ENCODE measurements at regions not wholly inside any gene's neighbourhood (a gene's known extent, or its start where the extent isn't known, plus 50 kb on each side); places are given as distances from the start of the nearest gene placed in this dataset.
"Not testable (repeated sequence)": the region's sequence is repeated elsewhere in the genome, so short reads cannot be mapped to it uniquely, and the experiment has no call there.

DNA sequence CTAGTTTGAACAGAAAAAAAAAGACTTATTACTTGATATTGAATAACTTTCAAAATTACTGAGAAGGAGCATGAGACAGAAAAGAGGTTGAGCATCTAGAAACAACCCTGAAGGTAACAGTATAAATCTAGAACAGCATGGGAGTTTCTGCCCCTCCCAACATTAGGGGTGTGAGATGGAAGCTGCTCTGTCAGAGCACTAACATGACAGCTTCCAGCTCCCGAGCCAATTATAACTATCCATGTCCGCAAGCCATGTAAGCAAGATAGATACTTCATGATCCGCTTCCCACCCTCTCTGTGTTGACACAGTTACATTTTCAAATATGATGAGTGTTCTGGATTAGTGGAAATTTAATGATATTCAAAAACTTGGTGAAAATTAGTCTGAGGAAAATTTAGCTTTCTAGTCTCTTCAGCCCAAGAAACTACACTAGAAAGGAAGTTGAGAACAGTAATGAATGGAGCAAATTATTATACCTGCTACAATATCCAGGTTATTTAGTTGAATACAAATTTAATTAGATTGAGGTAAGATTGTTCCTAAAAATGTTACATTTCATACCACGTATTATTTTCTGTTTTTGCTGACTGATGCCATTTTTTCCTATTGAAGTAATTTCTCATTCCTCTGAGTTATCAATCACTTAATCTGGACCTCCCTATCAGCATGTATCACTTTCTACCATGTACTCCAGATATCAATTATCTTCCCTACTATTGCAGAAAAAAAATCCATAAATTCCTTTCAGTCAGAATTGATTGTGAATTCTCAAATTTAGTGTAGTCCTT is 129.3 kb upstream of the SLIT2 start:
- no peak for DNase-seq

DNA sequence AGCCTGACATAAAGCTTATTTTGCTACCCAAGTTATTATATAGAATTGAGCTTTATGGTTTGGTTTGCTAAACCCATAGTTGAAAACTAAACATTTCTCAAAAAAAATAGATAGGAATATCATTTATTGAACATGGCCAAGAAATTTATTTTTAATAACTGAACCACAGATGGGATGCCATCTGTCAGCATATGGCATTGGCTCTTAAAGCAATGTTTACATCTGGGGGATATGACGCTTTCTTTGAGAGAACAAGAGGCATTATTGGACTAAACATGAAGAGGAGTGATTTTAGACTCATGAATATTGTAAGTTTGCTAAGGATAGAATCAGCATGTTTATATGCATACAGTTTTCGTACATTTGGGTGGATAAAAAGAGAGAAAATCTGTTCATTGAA is 132.6 kb upstream of the SLIT2 start:
- no peak for DNase-seq

DNA sequence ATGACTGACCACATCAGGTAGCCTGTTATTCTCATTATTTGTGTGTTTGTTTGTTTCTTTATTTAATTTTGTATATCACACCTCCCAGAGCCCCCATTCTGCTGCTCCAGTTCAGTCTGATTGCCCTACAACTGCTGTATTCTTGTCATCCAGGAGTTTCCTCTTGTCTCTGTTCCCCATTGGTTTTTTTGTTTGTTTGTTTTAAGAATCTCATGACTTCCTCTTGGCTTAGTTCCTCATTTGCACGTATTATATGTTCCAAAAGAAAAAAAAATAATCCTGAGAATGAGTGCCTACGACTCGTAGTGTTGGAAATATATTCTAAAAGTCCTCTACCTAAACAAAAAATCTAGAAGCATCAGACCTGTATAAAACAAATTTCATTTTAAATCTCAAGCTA is 142.3 kb upstream of the SLIT2 start:
- no peak for DNase-seq

DNA sequence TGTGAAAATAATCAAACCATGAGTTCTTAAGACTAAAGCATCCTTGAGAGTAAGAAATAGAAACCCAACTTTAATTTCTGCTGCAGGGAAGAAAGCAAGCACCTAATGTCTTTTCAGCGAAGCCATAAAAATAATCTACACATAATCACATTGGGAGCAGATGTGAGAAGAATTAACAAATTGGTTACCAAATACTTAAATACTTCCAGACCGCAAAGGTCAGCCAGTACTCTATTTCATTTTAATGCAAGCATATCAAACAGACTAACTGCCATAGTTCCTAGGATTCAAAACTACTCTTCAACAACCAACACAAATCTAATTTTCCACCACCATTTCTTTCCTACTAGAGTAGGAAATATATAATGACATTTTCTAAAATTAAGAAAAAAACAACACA is 144.8 kb upstream of the SLIT2 start:
- DNase-seq, result no peak

DNA sequence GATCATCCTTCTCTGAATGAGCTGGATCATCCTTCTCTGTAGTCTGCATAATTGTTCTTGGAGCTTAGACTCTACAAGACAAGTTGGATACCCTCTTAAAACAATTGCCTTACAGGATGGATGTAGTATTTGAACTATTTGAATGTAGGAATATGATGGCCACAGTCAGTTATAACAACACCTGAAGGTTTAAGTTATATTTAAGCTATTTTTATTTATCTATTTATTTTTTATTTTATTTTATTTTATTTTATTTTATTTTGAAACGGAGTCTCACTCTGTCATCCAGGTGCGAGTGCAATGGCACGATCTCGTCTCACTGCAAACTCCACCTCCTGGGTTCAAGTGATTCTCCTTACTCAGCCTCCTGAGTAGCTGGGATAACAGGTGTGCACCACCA is 149.9 kb upstream of the SLIT2 start:
- no peak for DNase-seq

DNA sequence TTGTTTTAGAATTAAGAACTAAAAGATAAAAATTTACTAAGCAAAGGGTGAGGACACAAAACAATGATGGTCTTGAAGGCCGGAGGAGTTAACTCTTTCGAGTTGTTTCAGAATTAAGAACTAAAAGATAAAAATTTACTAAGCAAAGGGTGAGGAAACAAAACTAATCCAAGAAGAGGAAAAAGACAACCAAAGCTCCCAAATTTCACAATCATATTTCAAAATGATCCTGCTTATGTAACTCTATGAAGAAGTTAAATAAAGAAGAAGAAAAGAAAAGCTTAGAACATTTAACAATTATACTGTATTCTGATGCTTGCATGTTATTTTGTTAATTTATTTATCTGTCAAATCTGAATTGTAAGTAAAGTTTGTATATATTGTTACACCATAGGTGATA is 154.8 kb upstream of the SLIT2 start:
- no peak for DNase-seq

DNA sequence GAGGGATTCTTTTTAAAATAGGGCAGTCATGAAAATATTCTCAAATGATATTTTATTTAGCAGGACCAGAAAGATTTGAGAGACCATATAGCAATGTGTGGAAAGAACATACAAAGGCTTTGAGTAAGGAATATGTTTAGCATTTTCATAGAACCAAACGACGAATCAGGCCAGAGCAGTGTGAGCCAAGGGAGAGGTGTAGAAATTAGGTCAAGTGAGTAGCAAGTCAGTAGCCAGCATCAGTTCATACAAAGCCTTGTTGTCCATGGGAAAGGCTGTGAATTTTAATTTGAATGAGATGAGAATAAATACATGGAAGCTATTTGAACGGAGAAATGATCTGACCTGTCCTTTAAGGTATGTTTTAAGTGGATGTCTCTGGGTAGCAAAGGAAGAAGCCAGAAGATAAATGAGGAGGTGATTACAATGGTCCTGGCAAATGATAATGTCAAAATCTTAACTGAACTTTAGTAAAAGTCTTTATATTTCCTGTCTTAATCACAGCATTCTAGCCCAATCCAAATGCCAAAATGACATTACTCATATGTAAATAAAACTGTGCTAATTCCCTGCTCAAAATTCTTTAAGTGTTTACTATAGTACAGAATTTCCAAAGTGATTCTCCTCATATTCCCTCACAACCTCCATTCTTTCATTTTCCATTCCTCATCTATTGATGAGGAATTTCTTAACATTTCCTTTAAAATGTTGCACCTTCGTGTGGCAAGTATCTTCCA is 155.7 kb upstream of the SLIT2 start:
- no peak for DNase-seq

DNA sequence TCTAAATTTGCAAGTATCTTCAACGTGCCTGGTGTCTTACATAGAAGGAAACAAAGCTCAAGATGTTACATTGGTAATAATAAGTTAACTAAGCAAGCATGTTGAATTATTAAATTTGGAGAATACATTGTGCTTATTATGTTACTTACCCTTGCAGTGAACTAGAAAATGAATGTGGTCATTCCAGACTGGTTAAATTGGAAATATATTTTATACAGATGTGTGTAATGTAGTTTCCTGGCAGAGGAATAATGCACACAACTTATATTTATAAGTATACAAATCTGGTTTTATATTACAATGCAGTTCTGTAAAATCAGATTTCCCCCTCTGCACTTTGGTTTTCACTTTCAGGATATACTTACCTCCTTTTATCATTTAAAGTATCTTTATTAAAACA is 159.9 kb upstream of the SLIT2 start:
- DNase-seq, result no peak

DNA sequence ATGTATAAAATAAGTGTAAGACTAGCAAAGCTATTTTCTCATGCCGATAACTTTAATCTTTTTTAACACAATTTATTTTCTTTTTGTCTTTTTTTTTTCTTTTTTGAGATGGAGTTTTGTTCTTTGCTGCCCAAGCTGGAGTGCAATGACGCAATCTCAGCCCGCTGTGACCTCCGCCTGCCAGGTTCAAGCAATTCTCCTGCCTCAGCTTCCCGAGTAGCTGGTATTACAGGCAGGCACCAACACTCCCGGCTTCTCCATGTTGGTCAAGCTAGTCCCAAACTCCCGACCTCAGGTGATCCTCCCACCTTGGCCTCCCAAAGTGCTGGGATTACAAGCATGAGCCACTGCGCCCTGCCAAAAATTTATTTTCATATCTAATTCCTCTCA is 164.2 kb upstream of the SLIT2 start:
- DNase-seq, result no peak

DNA sequence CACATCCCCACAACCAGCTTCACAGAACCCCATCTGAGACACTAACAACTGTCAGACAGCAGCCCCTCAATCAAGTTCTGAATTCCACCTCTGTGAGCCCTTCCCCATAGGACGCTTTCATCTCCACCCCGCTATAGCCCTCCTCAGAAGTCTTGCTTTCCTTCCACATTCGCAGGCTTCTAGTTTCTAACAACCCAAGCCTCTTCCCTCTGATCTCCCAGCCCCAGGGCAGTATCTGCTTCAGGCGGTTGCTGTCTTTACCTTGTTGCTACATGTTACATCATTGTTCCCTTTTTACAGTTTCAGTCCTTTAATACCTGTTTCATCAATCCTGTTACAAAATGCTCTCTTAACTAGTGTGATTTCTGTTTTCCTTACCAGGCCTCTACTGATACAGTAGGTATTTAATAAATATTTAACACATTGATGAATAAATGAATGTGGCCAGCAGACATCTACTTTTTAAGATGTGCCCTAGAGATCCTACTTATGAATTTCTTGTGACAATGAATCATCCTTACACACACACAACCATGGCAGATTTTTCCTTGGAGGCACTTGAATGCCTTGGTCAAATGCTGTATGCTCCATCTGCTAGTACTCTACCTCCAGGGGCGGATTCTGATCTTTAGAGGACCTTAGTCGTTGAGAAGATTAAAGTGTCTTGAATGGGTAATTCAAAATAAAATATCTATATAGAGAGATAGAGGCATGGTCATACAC is 164.7 kb upstream of the SLIT2 start:
- DNase-seq, result no peak

DNA sequence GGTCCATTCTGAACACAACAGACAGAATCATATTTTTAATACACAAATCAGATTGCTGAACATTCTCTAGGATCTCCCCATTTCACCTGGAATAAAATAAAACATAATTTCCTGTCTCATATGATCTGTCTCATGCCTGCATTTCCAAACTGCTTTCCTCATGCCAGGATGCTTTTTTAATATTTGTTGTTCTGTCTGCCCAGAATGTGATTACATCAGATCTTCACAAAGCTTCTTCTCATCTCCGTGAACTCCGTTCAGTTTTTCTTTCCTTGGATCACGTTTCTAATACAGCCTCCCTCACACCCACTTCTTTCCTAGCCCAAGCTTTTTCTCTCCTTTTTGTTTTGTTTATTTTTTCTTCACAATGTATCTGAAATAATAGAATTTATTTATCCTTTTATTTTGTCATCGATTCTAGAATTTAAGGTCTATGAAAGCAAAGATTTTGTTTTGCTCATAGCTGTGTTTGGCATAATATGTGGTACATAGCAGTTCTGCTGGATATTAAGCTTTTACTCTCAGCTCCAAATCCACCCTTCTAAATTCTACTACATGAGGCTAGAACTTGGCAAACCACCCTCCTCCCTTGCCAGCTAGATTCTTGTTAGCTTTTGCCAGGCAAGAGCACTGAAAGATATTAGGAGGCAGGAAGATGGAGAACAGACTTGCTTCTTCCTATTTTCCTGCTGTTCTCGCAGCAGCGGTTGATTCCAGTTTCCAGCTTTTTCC is 165.5 kb upstream of the SLIT2 start:
- no peak for DNase-seq

DNA sequence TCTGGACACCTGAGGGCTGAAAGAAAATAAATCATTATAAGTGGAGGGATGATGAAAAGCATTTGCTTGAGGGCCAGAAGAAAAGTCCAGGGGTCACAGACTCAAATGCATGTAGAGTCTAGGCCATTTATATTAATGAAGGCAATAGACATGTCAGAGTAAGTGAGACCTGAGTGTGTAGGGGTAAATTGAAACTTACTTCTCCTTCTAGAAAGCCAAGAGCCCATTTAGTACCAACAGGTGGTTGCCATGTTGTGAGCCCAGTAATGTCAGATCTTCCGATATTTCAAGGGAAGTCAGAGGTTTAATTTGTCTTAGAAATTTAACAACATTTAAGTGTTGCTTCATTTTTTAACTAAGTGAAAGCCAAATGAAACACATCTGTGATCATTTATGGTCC is 166.1 kb upstream of the SLIT2 start:
- no peak for DNase-seq

DNA sequence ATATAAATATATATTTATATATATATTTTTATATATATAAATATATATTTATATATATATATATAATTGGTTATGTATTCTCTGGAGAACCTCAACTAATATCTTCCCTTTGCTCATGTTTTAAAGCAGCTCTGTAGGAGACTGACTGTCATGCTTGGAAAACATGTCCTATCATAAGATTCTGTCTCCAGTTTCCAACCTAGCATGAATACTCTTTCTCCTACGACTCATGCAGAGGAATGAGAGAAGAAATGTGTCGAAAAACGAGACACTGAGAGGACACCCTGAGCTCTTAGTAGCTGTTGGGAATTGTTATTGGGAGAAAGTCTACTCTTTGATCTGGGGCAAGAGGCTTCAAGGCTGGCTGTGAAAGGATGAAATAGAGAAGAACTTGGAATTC is 166.5 kb upstream of the SLIT2 start:
- DNase-seq, result no peak

DNA sequence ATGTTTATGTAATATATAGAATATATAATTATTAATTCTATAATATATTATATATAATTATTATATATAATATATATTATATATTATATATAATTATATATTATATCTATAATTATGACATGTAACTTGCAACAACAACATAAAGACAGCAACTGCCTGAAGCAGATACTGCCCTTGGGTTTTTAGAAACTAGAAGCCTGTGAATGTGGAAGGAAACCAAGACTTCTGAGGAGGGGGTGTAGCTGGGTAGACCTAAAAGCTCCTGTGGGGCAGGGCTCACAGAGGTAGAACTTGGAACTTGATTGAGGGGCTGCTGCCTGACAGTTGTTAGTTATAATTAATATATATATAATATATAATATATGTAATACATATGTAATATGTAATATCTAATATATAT is 167.2 kb upstream of the SLIT2 start:
- DNase-seq, result no peak

DNA sequence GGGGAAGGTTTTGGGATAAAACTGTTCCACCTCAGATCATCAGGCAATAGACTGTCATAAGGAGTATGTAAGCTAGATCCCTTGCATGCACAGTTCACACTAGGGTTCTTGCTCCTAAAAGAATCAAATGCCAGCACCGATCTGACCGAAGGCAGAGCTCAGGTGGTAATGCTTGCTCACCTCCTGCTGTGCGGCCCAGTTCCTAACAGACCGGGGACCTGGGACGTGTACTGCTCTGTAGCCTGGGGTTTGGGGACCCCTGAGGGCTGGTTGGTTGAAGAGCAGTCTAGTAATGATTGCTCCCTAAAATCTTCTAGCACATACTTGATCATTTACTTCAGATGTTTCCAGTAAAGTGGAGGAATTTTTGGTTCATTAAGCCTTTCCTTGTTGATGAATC is 173.1 kb upstream of the SLIT2 start:
- DNase-seq, result no peak

DNA sequence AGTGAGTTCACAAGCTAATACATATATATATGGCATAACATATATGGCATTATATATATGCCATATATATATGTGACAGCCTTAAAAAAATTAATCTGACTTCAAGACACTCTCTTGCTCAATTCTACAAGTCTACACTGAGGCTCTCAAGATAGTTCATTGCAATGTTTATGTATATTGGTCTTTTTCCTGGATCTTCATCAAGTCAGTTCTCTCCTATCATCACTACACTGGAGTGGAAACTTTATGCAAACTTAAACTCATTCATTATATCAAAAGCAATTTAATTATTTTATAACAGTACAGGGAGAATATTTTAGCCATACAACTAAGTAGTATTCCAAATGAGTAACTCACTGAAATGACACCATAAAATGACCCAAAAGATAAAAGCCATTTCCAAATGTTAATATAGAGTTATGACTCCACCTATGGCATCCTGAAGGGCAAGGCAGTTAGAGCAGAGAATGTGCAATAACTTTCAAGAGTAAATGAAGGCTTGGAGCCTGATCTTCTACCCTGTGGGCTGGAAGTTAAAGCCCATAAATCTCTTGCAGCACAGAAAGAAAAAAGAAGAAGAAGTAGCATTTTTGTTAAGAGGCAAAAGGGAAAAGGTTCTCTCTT is 176.3 kb upstream of the SLIT2 start:
- no peak for DNase-seq

DNA sequence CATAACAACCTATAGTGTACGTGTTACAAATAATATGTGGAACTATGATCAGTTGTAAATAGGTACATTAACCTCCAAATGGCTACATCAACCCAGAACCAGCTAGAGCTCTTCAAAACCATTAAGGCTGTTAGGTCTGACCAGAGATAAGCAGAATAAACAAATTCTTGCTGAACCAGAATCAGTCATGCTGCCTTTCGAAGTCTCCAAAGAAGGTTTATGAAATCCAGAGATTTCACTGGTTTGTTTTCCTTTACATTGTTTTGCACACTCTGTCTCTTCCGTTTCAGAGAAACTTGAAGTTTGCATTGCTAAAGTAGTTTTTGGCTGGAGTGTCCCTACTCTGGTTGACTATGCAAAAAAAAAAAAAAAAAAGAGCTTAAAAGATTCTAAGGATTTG is 177.3 kb upstream of the SLIT2 start:
- no peak for DNase-seq

DNA sequence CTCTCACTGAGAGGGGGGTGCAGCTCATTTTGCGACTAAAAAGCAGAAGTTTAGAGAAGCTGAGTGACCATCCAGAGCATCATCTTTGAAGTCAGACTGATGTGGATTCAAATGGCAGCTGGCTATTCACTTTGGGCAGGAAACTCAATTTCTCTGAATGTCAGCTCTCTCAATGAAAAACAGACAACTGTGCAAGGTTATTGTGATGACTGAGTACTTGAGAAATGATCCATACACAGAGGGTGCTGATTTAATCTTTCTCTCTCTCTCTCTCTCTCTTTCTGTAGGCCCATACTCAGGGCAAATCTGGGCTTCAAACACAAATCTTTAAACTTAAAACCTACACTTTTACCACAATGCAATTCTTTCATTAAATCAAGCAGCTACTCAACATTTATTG is 185.8 kb upstream of the SLIT2 start:
- no peak for DNase-seq

DNA sequence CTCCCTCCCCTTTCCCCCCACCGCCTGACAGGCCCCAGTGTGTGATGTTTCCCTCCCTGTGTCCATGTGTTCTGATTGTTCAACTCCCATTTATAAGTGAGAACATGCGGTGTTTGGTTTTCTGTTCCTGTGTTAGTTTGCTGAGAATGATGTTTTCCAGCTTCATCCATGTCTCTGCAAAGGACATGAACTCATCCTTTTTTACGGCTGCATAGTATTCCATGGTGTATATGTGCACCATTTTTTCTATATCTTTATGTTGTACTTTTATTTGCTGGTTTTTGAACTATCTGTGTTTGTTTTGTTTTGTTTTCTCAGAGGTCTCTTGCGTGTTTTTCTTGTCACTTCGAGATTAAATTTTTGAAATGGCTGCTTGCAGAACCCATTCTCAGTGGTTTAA is 188.8 kb upstream of the SLIT2 start:
- not testable (repeated sequence) for DNase-seq

DNA sequence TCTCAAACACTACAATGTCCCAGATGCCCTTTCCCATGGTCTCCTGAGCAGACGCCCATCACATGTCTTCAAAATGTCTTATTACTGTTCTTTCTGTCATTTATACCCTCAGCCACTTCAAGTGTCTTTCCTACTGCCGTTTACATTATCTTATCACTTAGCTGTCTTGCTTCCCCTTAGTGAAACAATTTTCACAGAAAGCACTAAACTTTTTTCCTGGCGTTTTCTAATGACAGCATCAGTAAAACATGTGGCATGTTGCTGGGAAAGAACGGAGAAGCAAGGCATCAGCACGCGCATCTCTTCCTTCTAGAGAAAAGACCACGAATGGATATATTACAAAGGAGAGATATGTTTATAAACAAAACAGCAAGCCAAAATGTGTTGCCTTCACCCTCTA is 189.7 kb upstream of the SLIT2 start:
- DNase-seq, result no peak

DNA sequence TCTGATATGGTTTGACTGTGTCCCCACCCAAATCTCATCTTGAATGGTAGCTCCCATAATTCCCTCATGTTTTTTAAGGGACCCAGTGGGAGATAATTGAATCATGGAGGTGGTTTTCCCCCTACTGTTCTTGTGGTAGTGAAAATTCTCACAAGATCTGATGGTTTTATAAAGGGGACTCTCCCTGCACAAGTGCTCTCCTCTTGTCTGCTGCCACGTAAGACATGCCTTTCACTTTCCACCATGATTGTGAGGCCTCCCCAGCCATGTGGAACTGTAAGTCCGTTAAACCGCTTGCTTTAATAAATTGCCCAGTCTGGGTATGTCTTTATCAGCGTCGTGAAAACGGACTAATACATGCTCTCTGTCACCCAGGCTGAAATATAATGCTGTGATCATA is 200.9 kb upstream of the SLIT2 start:
- no peak for DNase-seq

DNA sequence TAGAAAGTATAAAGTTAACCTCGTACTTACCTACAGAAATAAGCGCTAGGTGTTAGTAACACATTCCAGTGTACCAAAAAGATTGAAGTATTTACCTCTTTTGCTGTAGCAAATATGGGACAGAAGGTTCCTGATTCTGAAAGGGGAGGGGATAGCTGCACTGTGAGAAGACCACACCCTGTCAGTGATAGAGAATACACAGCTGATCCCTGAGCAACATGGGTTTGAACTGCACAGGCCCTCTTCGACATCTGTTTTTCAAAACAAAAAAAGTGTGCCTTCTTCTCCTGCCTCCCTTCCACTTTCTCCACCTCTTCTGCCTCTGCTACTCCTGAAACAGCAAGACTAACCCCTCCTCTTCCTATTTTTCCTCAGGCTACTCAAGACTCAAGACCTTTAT is 201.8 kb upstream of the SLIT2 start:
- no peak for DNase-seq

Data from effector CD8-positive, alpha-beta T cell (primary cell).